ENCODE measurements at regions not wholly inside any gene's neighbourhood (a gene's known extent, or its start where the extent isn't known, plus 50 kb on each side); places are given as distances from the start of the nearest gene placed in this dataset.

DNA sequence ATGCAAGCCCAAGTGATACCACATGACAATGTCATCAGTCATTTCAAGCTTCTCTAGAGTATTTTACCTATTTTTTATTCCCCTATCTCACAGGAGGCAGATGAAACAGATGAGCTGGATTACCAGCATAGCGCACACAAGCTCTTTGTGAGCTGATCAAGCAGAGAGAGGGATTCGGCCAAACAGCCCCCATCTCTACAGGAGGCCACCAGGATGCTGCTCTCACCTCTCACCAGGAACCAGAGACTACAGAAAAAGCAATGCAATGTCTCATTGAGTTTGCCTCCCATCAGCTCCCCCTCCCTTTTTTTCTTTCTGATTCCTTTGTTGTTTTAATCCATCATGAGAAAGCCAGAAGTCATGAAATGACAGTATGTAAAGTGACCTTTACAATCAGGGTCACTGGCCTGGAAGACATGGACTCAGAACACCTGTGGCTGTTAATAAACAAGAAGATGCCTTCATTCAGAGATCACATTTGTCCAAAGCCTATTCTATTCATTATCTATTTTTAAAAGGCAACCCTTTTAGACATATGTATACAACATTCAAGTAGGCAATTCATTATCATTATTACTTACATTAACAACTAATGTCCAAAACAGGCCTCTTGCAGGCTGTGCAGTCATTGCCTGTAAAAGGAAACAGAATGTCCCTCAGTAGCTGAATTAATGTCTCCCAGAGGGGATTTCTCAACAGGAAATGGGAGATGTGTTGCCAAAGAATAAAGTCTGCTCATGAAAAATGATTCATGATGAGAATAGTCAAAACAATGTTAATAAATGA lies 656.6 kb downstream of the TBC1D4 start:
- TF ChIP-seq POLR2A (IDR thresholded peaks at IDR 0.05) = no peak
- TF ChIP-seq, protein P1, sequence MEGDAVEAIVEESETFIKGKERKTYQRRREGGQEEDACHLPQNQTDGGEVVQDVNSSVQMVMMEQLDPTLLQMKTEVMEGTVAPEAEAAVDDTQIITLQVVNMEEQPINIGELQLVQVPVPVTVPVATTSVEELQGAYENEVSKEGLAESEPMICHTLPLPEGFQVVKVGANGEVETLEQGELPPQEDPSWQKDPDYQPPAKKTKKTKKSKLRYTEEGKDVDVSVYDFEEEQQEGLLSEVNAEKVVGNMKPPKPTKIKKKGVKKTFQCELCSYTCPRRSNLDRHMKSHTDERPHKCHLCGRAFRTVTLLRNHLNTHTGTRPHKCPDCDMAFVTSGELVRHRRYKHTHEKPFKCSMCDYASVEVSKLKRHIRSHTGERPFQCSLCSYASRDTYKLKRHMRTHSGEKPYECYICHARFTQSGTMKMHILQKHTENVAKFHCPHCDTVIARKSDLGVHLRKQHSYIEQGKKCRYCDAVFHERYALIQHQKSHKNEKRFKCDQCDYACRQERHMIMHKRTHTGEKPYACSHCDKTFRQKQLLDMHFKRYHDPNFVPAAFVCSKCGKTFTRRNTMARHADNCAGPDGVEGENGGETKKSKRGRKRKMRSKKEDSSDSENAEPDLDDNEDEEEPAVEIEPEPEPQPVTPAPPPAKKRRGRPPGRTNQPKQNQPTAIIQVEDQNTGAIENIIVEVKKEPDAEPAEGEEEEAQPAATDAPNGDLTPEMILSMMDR (IDR thresholded peaks at IDR 0.05) = no peak
